GM13976 (cell line): ENCODE measurements at regions not wholly inside any gene's neighbourhood (a gene's known extent, or its start where the extent isn't known, plus 50 kb on each side); places are given as distances from the start of the nearest gene placed in this dataset.

ENCODE experiments used
- DNase-seq: peaks from one replicate; pipeline ENCODE4 v3.0.0; 2012; ENCODE audit warnings: low spot score
- CTCF ChIP-seq: IDR thresholded peaks from 2 replicates; pipeline ENCODE4 v1.5.1; 2012; ENCODE audit warnings: borderline replicate concordance, mild to moderate bottlenecking; ENCODE audit not compliant: insufficient read depth; ENCODE audit errors: extremely low read depth, missing control alignments, control extremely low read depth
- in situ Hi-C: fragments of 300-500 bp; cut with MboI; formaldehyde crosslinking; loops from one replicate; pipeline ENCODE4 v1.12.0; 2022; ENCODE audit warnings: low sequenced_read_pairs, mixed read lengths, inconsistent platforms; ENCODE audit not compliant: unreplicated experiment

- no peak for TF ChIP-seq CTCF
- no peak for DNase-seq
- in situ Hi-C loops: no loop called here
These were observed 1679.2 kb upstream of the TENM3 start for GRCh38 chr4:180564026-180564425.

DNA sequence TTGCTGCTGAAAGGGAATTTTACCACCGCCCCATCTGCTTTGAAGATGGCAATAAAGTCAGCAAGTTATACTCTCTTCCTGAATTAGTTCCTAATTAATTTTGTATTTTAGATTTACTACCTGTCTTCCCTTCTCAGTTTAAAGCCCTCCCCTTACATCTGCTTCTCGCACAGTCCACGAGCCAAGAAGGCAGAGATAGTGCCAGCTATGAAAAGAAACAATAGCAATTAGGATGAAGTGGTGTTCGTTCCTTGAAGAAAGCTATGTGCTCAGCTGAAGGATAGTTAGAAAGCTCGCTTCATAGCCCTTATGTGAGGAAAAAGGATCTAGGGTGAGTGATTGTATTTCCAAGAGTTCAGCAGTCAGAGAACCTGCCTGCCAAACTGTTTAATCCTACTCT, 1678.8 kb upstream of the TENM3 start:
- no peak for TF ChIP-seq CTCF

DNA sequence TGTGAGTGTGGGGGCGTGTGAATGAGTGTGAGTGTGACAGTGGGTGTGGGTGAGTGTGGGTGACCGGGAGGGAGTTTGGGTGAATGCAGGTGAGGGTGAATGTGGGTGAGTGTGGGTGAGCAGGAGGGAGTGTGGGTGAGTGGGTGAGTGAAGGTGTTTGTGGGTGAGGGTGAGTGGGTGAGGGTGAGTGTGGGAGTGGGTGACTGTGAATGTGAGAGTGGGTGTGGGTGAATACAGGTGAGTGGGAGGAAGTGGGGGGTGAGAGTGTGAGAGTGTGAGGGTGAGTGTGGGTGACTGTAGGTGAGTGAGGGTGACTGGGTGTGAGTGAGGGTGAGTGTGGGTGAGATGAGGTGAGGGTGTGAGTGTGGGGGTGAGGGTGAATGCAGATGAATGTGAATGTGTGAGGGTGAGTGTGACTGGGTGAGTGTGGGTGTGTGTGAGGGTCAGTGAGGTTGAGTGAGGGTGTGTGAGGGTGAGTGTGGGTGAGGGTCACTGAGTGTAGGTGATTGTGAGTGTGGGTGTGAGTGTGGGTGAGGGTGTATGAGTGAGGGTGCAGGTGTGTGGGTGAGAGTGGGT, 1677.3 kb upstream of the TENM3 start:
- DNase-seq: no peak
- in situ Hi-C loops: no loop called here
- no peak for TF ChIP-seq CTCF

More for the DNA sequence above, 1678.8 kb upstream of the TENM3 start:
- no peak for DNase-seq
- in situ Hi-C loops: no loop called here

GRCh38 chr4:180566492-180566891, 1676.7 kb upstream of the TENM3 start:
- TF ChIP-seq CTCF: no peak
- in situ Hi-C loops: no loop called here
- DNase-seq: no peak

GRCh38 chr4:180567080-180567479, 1676.1 kb upstream of the TENM3 start:
- TF ChIP-seq CTCF: no peak
- in situ Hi-C loops: no loop called here
- DNase-seq: no peak

DNA sequence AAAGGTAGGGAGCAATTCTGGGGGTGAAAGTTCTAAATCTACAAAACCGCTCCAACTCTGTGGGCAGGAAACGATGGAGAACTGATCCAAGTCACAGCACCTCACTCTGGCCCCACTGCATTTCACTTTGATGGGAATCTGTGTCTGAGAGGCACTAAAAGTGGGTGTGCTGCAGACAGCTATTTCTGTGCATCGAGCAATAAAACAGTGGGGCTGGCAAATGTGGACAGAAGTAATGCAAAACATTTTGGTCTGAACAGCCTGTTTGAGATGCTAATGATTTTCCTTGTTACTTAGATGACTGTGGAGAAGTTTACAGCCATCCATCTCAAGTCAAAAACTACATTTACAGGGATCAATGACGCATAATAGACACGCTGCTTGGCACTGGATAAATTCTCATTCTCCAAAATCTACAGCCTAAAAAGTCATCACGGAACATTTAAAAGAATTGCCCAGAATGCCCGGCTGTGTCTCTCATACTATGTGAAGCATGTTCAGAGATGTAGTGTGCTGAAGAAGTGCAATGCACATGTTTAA, 1671.6 kb upstream of the TENM3 start:
- DNase-seq: no peak
- TF ChIP-seq CTCF: no peak
- in situ Hi-C loops: no loop called here
